GM12801 (cell line): ENCODE measurements at regions not wholly inside any gene's neighbourhood (a gene's known extent, or its start where the extent isn't known, plus 50 kb on each side); places are given as distances from the start of the nearest gene placed in this dataset.

ENCODE experiments used
- CTCF ChIP-seq: IDR thresholded peaks from one replicate; pipeline ENCODE4 v1.5.1; 2011; ENCODE audit warnings: control low read depth; ENCODE audit not compliant: insufficient read length; ENCODE audit errors: extremely low read depth

DNA sequence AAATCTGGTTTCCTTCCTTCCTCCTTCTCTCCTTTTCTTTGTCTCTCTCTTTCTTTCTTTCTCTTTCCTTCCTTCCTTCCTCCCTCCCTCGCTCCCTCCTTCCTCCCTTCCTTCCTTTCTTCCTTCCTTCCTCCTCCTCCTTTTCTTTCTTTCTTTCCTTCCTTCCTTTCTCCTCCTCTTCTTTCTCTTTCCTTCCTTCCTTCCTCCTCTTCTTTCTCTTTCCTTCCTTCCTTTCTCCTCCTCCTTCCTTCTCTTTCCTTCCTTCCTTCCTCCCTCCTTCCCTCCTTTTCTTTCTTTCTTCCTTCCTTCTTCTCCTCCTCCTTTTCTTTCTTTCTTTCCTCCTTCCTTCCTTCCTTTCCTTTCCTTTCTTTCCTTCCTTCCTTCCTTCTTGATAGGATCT is 61.2 kb downstream of the VIP start:
- no peak for TF ChIP-seq CTCF

DNA sequence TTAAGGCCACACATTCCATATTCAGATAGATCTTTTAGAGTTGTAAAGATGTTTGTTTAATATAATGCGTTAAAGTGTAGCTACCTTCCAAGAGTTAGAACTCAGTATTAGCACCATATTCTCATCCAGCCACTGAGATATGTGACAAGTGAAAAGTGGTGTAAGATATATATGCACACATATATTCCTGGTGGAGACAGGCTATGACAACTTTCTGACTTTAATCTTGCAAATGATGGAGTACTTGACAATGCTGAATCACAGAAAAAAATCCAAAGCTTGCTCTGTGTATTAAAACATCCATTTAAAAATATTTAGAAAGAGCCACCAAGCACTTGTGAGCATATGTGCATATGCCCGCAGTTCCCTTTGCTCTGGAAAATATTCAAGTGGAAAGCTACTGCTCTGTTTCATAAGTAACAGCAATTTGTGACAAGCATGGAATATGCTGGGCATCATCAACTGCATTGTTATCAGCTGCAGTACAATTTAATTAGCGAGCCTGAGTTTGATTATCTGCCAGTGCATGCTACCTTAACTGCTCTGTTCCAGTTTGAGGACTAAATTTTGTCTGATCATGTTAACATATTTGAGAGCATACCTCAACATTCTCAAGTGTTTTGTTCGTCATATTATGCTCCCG is 64.8 kb downstream of the VIP start:
- no peak for TF ChIP-seq CTCF

DNA sequence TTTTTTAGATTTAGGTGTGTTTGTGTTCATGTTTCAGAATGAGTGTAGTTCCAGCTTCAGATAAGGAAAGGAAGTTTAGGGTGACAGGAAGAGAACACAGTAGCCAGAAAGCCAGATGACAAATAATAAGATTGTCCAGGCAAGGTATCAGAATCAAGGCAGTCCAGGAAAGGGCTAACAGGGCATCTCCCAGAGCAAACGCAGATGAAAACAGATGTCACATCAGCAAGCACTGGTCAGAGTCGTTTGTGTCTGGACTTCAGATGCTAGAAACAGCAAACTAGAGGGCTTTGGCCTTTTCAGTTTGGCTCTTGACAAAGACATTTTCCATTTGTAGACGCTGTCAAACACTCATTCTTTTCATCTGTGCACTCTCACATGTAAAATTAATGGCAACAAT is 65.5 kb downstream of the VIP start:
- no peak for TF ChIP-seq CTCF

- TF ChIP-seq CTCF: no peak
Measured at GRCh38 chr6:152821525-152821924, 70.9 kb downstream of the VIP start.

DNA sequence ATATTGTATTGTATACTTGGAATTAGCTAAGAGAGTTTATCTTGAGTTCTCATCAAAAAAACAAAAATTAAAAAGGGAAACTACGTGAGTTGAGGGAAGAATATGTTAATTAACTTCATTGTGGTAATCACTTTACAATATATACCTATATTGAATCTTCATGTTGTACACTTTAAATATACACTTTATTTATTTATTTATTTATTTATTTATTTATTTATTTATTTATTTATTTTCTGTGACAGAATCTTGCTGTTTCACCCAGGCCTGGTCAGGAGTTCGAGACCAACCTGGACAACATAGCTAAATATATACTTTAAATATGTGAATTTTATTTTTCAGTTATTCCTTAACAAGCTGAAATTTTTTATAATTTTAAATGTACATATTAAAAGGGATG is 74.1 kb downstream of the VIP start:
- TF ChIP-seq CTCF: no peak

DNA sequence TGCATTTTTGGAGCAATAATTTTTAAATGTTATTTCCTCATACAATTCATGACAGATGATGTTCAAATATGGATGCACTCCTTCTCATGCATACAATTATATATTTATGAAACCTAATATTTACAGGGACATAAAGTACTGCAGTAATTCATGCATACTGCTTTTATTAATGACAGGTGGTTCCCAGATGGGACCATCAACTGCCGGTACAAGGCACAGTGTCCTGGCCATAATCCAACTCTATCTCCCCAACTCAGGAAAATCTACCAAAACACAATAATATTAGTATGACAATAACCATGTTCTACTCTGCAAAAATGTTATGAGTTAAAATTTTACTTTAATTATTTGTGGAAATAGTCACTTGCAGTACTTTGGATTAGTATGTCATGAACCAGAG is 77.8 kb downstream of the VIP start:
- no peak for TF ChIP-seq CTCF

- TF ChIP-seq CTCF: no peak
Measured at GRCh38 chr6:152836523-152836922, 85.9 kb downstream of the VIP start.
